Panc1 (cell line): ENCODE measurements at regions not wholly inside any gene's neighbourhood (a gene's known extent, or its start where the extent isn't known, plus 50 kb on each side); places are given as distances from the start of the nearest gene placed in this dataset.

Experiments
- ATAC-seq: fragments of 200-7000 bp; cut with Tn5 transposase; 2 replicates; pipeline ENCODE4 v1.9.1; 2020; ENCODE audit warnings: mild to moderate bottlenecking, moderate library complexity
- BruUV-seq: library from RNA; stranded (reverse); fragments of 400-500 nt; replicated peaks from 2 replicates; lab custom pipeline; 2021; lab: Mats Ljungman, UMichigan
- CTCF ChIA-PET: fragments of 300-600 bp; sonication (Branson Sonifier 250); formaldehyde crosslinking; loops from one replicate; lab custom pipeline; 2022; ENCODE audit warnings: antibody characterized with exemption; lab: Charles Lee
- POLR2A ChIA-PET: fragments of 300-600 bp; sonication (Branson Sonifier 250); formaldehyde crosslinking; loops from one replicate; lab custom pipeline; 2022; ENCODE audit warnings: antibody characterized with exemption; lab: Charles Lee
- DNase-seq: peaks from one replicate; pipeline ENCODE4 v3.0.0-alpha.2; 2010; ENCODE audit warnings: low read depth, low spot score
- H3K27ac ChIP-seq: 2 replicates; pipeline ENCODE4 v1.5.1; 2011; ENCODE audit warnings: mild to moderate bottlenecking, low read length, inconsistent platforms
- H3K27me3 ChIP-seq: fragments of 200-500 bp; sonication (Bioruptor generic); 2 replicates; pipeline ENCODE4 v1.6.0; 2014; ENCODE audit warnings: low read length, inconsistent platforms; ENCODE audit not compliant: control insufficient read depth, insufficient read depth
- H3K36me3 ChIP-seq: fragments of 200-500 bp; sonication (Bioruptor generic); 2 replicates; pipeline ENCODE4 v1.5.1; 2014; ENCODE audit warnings: inconsistent platforms, mild to moderate bottlenecking, low read length, moderate library complexity; ENCODE audit not compliant: control insufficient read depth, insufficient read depth
- H3K4me1 ChIP-seq: 2 replicates; pipeline ENCODE4 v1.5.1; 2011; ENCODE audit warnings: inconsistent platforms, mild to moderate bottlenecking, low read length, moderate library complexity; ENCODE audit not compliant: control insufficient read depth, insufficient read depth
- H3K4me3 ChIP-seq, 2 experiments: 2 replicates each; pipeline ENCODE4 v1.5.1; 2011 to 2012; ENCODE audit warnings: low read depth in 2 of 2, low read length in 2 of 2, mild to moderate bottlenecking in 2 of 2, inconsistent platforms in 1 of 2, moderate library complexity in 1 of 2
- H3K9me3 ChIP-seq: fragments of 200-500 bp; sonication (Bioruptor generic); 2 replicates; pipeline ENCODE4 v1.5.1; 2014; ENCODE audit warnings: low read depth, mild to moderate bottlenecking, inconsistent platforms, low read length, moderate library complexity; ENCODE audit not compliant: control insufficient read depth, insufficient read depth
- POLR2AphosphoS5 ChIP-seq: IDR thresholded peaks from 2 replicates; pipeline ENCODE4 v1.6.1; 2012; ENCODE audit warnings: mild to moderate bottlenecking, low read depth, low read length, moderate library complexity
- SIN3A ChIP-seq: IDR thresholded peaks from 2 replicates; pipeline ENCODE4 v1.6.1; 2012; ENCODE audit warnings: low read depth, mild to moderate bottlenecking, low read length, moderate library complexity, borderline replicate concordance; ENCODE audit not compliant: insufficient read depth
- TCF7L2 ChIP-seq: IDR thresholded peaks from 2 replicates; pipeline ENCODE4 v1.6.1; 2011; ENCODE audit warnings: mild to moderate bottlenecking, low read depth, low read length, inconsistent platforms
- in situ Hi-C: cut with HindIII; loops from 2 replicates; pipeline ENCODE4 v1.10.0; 2016; ENCODE audit warnings: low sequenced_read_pairs, low pct_unique_long_range_greater_than_20kb
- intact Hi-C: fragments of 100-400 bp; cut with micrococcal nuclease; formaldehyde crosslinking; loops from one replicate; pipeline ENCODE4 v1.10.0; 2022; ENCODE audit not compliant: unreplicated experiment
- TF ChIP-seq, protein P1 (sequence below), 2 experiments: IDR thresholded peaks; 2 replicates each; pipeline ENCODE4 v1.6.1; 2011 to 2012; ENCODE audit warnings: low read depth in 2 of 2, control low read depth in 1 of 2, low read length in 1 of 2, mild to moderate bottlenecking in 1 of 2, moderate library complexity in 1 of 2; ENCODE audit not compliant: insufficient read depth in 1 of 2
- TF ChIP-seq, protein P2 (sequence below): fragments of 450-650 bp; IDR thresholded peaks from 2 replicates; pipeline ENCODE4 v1.5.1; 2017; ENCODE audit warnings: mild to moderate bottlenecking

DNA sequence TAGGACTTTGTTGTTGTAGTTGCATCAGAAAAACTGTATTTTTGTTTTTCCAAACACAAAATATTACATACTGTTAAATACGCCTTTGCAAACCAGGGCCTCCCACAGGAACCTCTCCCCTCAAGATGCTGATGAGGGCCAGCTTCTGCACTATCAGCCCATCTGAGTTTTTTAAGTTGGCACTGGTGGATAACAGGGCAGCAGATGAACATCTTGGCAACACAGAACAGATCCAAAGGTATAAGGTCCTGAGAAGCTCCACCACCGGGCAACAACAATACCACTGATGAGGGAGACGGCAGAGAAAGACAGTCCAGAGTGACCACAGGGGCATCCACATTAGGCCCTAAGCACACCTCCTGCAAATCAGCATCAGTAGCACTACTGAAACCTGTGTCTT lies 177.7 kb downstream of the DLL1 start:
- BruUV-seq: no TSS peak
- ATAC-seq (no peak), DNase-seq (no peak)
- Histone ChIP-seq H3K4me3 (no peak overlapping the region), H3K36me3 (no peaks in the 10 kb centered on the region), H3K9me3 (no peaks in the 10 kb centered on the region), H3K27me3 (peaks cover 3% of the 10 kb centered on the region; the same call in 1 of the 2 replicates), H3K4me1 (no peaks in the 10 kb centered on the region), H3K27ac (no peak overlapping the region)
- in situ Hi-C loops (no loop called here), intact Hi-C loops (no loop called here)
- ChIA-PET CTCF (no interaction called here), POLR2A (no interaction called here)
- TF ChIP-seq, protein P1, sequence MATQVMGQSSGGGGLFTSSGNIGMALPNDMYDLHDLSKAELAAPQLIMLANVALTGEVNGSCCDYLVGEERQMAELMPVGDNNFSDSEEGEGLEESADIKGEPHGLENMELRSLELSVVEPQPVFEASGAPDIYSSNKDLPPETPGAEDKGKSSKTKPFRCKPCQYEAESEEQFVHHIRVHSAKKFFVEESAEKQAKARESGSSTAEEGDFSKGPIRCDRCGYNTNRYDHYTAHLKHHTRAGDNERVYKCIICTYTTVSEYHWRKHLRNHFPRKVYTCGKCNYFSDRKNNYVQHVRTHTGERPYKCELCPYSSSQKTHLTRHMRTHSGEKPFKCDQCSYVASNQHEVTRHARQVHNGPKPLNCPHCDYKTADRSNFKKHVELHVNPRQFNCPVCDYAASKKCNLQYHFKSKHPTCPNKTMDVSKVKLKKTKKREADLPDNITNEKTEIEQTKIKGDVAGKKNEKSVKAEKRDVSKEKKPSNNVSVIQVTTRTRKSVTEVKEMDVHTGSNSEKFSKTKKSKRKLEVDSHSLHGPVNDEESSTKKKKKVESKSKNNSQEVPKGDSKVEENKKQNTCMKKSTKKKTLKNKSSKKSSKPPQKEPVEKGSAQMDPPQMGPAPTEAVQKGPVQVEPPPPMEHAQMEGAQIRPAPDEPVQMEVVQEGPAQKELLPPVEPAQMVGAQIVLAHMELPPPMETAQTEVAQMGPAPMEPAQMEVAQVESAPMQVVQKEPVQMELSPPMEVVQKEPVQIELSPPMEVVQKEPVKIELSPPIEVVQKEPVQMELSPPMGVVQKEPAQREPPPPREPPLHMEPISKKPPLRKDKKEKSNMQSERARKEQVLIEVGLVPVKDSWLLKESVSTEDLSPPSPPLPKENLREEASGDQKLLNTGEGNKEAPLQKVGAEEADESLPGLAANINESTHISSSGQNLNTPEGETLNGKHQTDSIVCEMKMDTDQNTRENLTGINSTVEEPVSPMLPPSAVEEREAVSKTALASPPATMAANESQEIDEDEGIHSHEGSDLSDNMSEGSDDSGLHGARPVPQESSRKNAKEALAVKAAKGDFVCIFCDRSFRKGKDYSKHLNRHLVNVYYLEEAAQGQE (IDR thresholded peaks at IDR 0.05; ENCODE audit: insufficient read depth in 1 of 2, low read depth in 2 of 2, low read length in 1 of 2): no peak
- TF ChIP-seq, protein P2, sequence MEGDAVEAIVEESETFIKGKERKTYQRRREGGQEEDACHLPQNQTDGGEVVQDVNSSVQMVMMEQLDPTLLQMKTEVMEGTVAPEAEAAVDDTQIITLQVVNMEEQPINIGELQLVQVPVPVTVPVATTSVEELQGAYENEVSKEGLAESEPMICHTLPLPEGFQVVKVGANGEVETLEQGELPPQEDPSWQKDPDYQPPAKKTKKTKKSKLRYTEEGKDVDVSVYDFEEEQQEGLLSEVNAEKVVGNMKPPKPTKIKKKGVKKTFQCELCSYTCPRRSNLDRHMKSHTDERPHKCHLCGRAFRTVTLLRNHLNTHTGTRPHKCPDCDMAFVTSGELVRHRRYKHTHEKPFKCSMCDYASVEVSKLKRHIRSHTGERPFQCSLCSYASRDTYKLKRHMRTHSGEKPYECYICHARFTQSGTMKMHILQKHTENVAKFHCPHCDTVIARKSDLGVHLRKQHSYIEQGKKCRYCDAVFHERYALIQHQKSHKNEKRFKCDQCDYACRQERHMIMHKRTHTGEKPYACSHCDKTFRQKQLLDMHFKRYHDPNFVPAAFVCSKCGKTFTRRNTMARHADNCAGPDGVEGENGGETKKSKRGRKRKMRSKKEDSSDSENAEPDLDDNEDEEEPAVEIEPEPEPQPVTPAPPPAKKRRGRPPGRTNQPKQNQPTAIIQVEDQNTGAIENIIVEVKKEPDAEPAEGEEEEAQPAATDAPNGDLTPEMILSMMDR: no peak
- no peak for TF ChIP-seq POLR2AphosphoS5
- no peak for TF ChIP-seq SIN3A
- no peak for TF ChIP-seq TCF7L2

DNA sequence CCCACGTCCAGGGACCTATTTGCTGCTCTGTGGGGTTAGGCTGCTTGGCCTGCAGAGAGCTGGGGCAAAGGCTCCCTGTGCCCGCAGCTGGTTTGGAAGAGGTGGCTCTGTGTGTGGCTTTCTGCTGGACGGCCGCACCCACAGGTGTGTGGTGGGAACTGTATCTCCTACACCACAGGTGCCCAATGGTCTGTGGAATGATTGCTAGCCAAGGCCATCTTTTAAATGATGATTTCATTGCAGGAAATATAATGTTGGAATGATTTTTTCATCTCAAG lies 178.4 kb downstream of the DLL1 start:
- Histone ChIP-seq H3K36me3 (no peaks in the 10 kb centered on the region), H3K4me1 (no peaks in the 10 kb centered on the region), H3K27me3 (peaks cover 3% of the 10 kb centered on the region; the same call in 1 of the 2 replicates), H3K4me3 (no peak overlapping the region), H3K27ac (no peak overlapping the region), H3K9me3 (no peaks in the 10 kb centered on the region)
- POLR2A ChIA-PET: no interaction called here
- no peak for DNase-seq
- intact Hi-C loops: no loop called here
- TF ChIP-seq POLR2AphosphoS5: no peak
- no peak for TF ChIP-seq SIN3A
- TF ChIP-seq TCF7L2: no peak
- TF ChIP-seq, protein P1 (IDR thresholded peaks at IDR 0.05; ENCODE audit: insufficient read depth in 1 of 2, low read depth in 2 of 2, low read length in 1 of 2): no peak
- TF ChIP-seq, protein P2: no peak
- BruUV-seq: no TSS peak
- CTCF ChIA-PET: no interaction called here
- in situ Hi-C loops: no loop called here
- ATAC-seq: no peak
